ENCODE measurements at regions not wholly inside any gene's neighbourhood (a gene's known extent, or its start where the extent isn't known, plus 50 kb on each side); places are given as distances from the start of the nearest gene placed in this dataset.
"Not testable (repeated sequence)": the region's sequence is repeated elsewhere in the genome, so short reads cannot be mapped to it uniquely, and the experiment has no call there.

DNA sequence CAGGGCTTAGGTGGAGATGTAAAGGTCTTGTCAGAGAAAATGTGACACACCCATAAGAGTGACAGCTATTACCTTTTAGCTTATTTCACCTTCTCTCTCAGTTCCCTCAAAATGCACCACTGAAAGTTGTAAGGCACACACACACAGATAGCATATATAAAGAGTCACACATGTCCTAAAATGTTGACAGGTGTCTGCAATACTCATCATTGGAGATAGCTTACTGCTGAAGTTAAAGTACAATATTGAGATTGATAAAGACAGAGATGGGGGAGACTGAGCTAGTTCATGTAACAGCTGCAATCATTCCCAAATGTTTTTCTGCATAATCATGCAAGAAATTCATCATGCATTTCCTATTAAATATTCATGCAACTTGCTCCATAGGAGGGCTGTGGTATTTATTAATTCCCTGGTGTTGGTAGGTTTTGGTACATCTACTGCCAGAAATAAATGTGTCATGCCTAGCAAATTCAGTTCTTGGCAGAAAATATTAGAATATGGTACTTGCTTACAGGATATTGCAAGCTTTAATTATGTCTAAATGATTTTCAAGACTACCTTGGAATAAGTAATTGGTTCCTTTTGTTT, 118.8 kb upstream of the RBMS1 start:
- Histone ChIP-seq H3K36me3 (ENCODE audit: control insufficient read depth, insufficient read depth, low read length, severe bottlenecking) (no peaks in the 10 kb centered on the region), H3K9me3 (ENCODE audit: control insufficient read depth, low read length) (peaks cover 13% of the 10 kb centered on the region), H3K4me1 (ENCODE audit: control insufficient read depth, insufficient read depth, low read length) (peaks cover 47% of the 10 kb centered on the region), H3K27me3 (replicated peaks; ENCODE audit: control insufficient read depth, insufficient read depth, low read length) (no peaks in the 10 kb centered on the region), H3K4me3 (ENCODE audit: low read length) (no peak overlapping the region), H3K9ac (ENCODE audit: low read length) (no peak overlapping the region)
- DNase-seq (ENCODE audit: low read depth): no peak

DNA sequence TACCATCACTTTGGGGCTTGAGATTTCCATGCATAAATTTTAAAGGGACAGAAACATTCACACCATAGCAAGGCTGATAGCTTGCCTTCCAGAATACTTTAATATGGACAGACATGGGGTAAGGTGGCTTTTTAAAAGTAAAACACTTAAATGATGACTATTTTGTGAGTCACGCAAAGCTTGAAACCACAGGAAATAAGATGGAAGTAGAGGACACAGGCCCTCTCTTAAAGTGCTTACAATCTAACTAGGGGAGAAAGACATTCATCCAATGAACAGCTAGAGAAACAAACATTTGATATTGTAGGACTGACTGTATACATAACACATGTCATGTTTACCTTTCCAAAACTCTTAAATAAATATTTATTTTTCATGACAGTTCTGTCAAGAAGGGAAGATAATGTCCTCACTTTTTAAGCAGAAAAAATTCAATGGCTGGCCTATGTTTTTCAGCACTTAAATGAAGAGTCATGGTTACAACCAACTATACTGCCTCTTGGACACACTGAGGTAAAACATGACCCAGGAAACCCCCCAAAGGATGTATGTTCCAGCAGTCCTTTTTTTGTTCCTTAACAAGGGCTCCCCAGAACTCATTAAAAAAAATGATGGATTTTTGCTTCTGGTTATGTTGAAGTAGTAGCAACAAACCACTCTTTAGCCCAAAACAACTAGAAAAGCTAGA, 120.0 kb upstream of the RBMS1 start:
- H3K9ac ChIP-seq (ENCODE audit: low read length): no peak overlapping the region
- peak; percentile 34 for DNase-seq (ENCODE audit: low read depth)
- H3K36me3 ChIP-seq (ENCODE audit: control insufficient read depth, insufficient read depth, low read length, severe bottlenecking): no peaks in the 10 kb centered on the region
- H3K9me3 ChIP-seq (ENCODE audit: control insufficient read depth, low read length): peaks cover 13% of the 10 kb centered on the region
- H3K4me1 ChIP-seq (ENCODE audit: control insufficient read depth, insufficient read depth, low read length): peaks cover 45% of the 10 kb centered on the region
- H3K4me3 ChIP-seq (ENCODE audit: low read length): peak overlapping the region; percentile 21
- H3K27me3 ChIP-seq (replicated peaks; ENCODE audit: control insufficient read depth, insufficient read depth, low read length): no peaks in the 10 kb centered on the region

DNA sequence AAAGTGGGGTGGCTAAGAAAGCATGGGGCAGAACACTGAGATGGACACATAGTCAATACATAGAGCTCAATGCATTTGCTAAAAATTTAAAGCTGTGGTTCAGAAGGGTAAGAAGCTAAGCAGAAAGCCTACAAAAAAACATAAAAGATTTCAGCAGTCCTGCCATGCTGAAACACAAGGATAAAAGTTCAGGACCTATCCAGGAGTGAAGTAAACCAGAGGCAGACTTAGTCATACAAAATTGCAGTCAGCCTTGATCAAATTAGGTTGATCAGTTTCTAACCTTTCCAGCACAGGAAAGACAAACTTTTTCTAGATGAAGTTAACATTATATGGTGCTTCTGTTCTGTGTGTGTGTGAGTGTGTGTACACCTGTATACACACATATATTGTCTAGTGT, 120.8 kb upstream of the RBMS1 start:
- Histone ChIP-seq H3K4me3 (ENCODE audit: low read length) (no peak overlapping the region), H3K36me3 (ENCODE audit: control insufficient read depth, insufficient read depth, low read length, severe bottlenecking) (no peaks in the 10 kb centered on the region), H3K9ac (ENCODE audit: low read length) (no peak overlapping the region), H3K9me3 (ENCODE audit: control insufficient read depth, low read length) (peaks cover 13% of the 10 kb centered on the region), H3K27me3 (replicated peaks; ENCODE audit: control insufficient read depth, insufficient read depth, low read length) (no peaks in the 10 kb centered on the region), H3K4me1 (ENCODE audit: control insufficient read depth, insufficient read depth, low read length) (peaks cover 37% of the 10 kb centered on the region)
- DNase-seq (ENCODE audit: low read depth): no peak

DNA sequence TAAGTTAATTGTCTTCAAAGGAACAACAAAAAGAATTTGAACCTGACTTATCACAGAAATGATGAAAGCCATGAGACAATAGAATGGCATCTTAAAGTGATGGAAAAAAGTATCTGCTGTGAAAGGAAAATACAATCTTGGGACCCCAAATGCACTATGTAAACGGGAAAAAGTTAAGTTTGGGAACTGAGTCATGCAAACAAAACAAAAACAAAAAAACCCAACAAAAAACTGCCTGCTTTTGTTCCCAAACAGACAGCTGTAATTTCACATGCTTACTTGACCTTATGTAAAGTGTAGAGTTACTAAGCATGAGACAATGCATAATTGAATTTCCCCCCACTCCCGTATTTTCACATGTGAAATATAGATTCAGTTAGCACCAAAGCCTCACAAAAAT, 122.1 kb upstream of the RBMS1 start:
- no peak overlapping the region for H3K9ac ChIP-seq (ENCODE audit: low read length)
- H3K4me1 ChIP-seq (ENCODE audit: control insufficient read depth, insufficient read depth, low read length): peaks cover 33% of the 10 kb centered on the region
- DNase-seq (ENCODE audit: low read depth): no peak
- no peaks in the 10 kb centered on the region for H3K27me3 ChIP-seq (replicated peaks; ENCODE audit: control insufficient read depth, insufficient read depth, low read length)
- peaks cover 13% of the 10 kb centered on the region for H3K9me3 ChIP-seq (ENCODE audit: control insufficient read depth, low read length)
- no peaks in the 10 kb centered on the region for H3K36me3 ChIP-seq (ENCODE audit: control insufficient read depth, insufficient read depth, low read length, severe bottlenecking)
- H3K4me3 ChIP-seq (ENCODE audit: low read length): no peak overlapping the region

DNA sequence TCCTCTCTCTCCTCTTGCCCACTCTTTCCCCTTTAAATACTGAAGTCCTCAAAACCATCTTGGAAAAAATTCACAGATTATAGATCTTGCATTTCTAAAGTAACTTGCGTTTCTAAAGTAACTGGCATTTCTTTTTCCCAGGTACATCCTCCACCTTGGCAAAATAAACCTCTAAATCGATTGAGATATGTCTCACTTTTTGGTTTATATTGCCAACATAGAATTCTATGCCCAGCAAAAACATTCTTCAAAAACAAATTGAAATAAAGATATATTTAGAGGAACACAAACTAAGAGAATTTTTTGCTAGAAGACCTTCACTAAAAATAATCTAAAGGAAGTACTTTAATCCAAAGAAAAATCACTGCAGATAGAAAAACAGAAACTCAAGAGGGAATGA, 122.5 kb upstream of the RBMS1 start:
- no peak for DNase-seq (ENCODE audit: low read depth)
- no peaks in the 10 kb centered on the region for H3K27me3 ChIP-seq (replicated peaks; ENCODE audit: control insufficient read depth, insufficient read depth, low read length)
- no peak overlapping the region for H3K9ac ChIP-seq (ENCODE audit: low read length)
- H3K4me3 ChIP-seq (ENCODE audit: low read length): no peak overlapping the region
- H3K4me1 ChIP-seq (ENCODE audit: control insufficient read depth, insufficient read depth, low read length): peaks cover 30% of the 10 kb centered on the region
- H3K36me3 ChIP-seq (ENCODE audit: control insufficient read depth, insufficient read depth, low read length, severe bottlenecking): no peaks in the 10 kb centered on the region
- H3K9me3 ChIP-seq (ENCODE audit: control insufficient read depth, low read length): peaks cover 13% of the 10 kb centered on the region

DNA sequence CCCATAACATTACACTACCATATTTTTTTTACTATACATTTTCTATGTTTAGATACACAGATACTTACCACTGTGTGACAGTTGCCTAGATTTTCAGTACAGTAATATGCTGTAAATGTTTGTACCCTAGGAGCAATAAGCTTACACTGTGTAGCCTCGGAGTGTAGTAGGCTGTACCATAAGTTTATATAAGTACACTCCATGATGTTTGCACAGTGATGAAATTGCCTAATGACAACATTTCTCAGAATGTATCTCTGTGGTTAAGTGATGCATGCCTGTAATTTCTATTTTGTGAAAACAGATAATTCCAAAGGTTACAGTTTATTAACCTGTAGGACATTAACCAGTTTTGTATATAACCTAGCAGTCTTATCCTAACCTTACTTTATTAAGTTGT, 128.1 kb upstream of the RBMS1 start:
- no peak for DNase-seq (ENCODE audit: low read depth)
- Histone ChIP-seq H3K27me3 (replicated peaks; ENCODE audit: control insufficient read depth, insufficient read depth, low read length) (no peaks in the 10 kb centered on the region), H3K4me1 (ENCODE audit: control insufficient read depth, insufficient read depth, low read length) (no peaks in the 10 kb centered on the region), H3K9me3 (ENCODE audit: control insufficient read depth, low read length) (no peaks in the 10 kb centered on the region), H3K36me3 (ENCODE audit: control insufficient read depth, insufficient read depth, low read length, severe bottlenecking) (no peaks in the 10 kb centered on the region), H3K9ac (ENCODE audit: low read length) (no peak overlapping the region), H3K4me3 (ENCODE audit: low read length) (no peak overlapping the region)

DNA sequence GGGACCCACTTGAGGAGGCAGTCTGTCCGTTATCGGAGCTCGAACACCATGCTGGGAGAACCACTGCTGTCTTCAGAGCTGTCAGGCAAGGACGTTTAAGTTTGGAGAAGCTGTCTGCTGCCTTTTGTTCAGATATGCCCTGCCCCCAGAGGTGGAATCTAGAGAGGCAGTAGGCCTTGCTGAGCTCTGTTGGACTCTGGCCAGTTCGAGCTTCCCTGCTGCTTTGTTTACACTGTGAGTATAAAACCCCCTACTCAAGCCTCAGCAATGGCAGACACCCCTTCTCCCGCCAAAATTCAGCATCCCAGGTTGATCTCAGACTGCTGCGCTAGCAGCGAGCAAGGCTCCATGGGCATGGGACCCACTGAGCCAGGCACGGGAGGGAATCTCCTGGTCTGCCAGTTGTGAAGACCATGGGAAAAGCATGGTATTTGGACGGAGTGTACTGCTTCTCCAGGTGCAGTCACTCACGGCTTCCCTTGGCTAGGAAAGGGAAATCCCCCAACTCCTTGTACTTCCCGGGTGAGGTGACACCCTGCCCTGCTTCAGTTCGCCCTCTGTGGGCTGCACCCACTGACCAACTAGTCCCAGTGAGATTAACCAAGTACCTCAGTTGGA, 134.5 kb upstream of the RBMS1 start:
- peaks cover 12% of the 10 kb centered on the region for H3K4me1 ChIP-seq (ENCODE audit: control insufficient read depth, insufficient read depth, low read length)
- DNase-seq (ENCODE audit: low read depth); H3K27me3 ChIP-seq (replicated peaks; ENCODE audit: control insufficient read depth, insufficient read depth, low read length); H3K9me3 ChIP-seq (ENCODE audit: control insufficient read depth, low read length); H3K4me3 ChIP-seq (ENCODE audit: low read length); H3K9ac ChIP-seq (ENCODE audit: low read length); H3K36me3 ChIP-seq (ENCODE audit: control insufficient read depth, insufficient read depth, low read length, severe bottlenecking): not testable (repeated sequence)

DNA sequence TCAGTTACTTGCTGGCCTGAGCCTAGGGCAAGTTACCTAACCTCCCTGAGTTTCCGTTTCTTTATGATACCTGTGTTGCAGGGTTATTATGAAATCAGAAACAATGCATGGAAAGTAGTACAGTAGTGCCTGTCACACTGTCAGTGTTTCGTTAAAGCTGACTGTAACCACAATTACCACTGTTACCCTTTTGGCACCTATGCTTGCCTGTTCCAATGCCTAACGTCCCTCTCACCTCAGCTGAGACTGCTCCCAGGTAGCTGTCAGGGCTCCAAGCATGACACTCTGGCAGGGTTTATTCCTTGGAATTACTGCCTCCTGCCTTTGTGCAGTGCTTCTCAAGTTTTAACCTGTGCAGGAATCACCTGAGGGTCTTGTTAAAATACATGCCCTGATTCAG, 135.2 kb upstream of the RBMS1 start:
- no peak for DNase-seq (ENCODE audit: low read depth)
- H3K4me1 ChIP-seq (ENCODE audit: control insufficient read depth, insufficient read depth, low read length): peaks cover 12% of the 10 kb centered on the region
- no peaks in the 10 kb centered on the region for H3K9me3 ChIP-seq (ENCODE audit: control insufficient read depth, low read length)
- no peak overlapping the region for H3K4me3 ChIP-seq (ENCODE audit: low read length)
- H3K9ac ChIP-seq (ENCODE audit: low read length): no peak overlapping the region
- H3K36me3 ChIP-seq (ENCODE audit: control insufficient read depth, insufficient read depth, low read length, severe bottlenecking): no peaks in the 10 kb centered on the region
- no peaks in the 10 kb centered on the region for H3K27me3 ChIP-seq (replicated peaks; ENCODE audit: control insufficient read depth, insufficient read depth, low read length)

DNA sequence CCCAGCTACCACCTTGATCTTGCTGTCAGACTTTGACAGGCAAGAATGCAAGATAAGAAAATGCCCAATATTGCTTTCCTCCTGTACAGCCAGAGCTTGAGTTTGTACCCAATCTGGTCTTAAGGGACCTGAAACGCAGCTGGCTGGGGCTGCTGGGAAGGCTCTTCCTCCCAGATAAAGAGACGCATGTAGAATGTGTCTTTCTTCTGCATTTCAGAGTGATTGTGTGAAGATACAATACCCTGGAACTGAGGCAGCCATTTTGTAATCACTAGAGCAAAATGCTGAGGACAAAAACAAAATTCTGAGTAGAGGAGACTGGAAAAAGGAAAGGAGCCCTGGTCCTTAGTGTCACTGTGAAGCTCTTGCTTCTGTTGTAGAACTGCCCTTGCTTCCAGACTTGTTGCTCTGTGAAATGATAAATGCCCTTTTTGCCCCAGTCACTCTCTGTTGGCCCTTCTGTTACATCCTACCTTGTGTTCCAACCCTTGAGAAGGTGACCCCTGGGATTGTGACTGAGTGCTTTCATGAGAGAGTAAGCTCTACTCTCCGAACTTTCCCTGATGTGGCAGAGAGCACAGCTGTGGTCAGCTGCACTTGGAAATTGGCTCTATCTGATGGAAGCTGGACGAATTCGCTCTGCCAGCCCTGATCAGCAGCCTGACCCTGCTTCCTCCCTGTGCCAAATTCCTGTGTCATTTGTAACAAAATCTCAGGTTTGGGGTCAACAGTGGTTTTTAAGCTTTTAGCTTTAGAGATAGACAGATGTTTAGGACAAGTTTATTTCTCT, 137.4 kb upstream of the RBMS1 start:
- DNase-seq (ENCODE audit: low read depth): no peak
- no peaks in the 10 kb centered on the region for H3K9me3 ChIP-seq (ENCODE audit: control insufficient read depth, low read length)
- peaks cover 26% of the 10 kb centered on the region for H3K4me1 ChIP-seq (ENCODE audit: control insufficient read depth, insufficient read depth, low read length)
- no peaks in the 10 kb centered on the region for H3K27me3 ChIP-seq (replicated peaks; ENCODE audit: control insufficient read depth, insufficient read depth, low read length)
- H3K36me3 ChIP-seq (ENCODE audit: control insufficient read depth, insufficient read depth, low read length, severe bottlenecking): no peaks in the 10 kb centered on the region
- no peak overlapping the region for H3K9ac ChIP-seq (ENCODE audit: low read length)
- H3K4me3 ChIP-seq (ENCODE audit: low read length): no peak overlapping the region

DNA sequence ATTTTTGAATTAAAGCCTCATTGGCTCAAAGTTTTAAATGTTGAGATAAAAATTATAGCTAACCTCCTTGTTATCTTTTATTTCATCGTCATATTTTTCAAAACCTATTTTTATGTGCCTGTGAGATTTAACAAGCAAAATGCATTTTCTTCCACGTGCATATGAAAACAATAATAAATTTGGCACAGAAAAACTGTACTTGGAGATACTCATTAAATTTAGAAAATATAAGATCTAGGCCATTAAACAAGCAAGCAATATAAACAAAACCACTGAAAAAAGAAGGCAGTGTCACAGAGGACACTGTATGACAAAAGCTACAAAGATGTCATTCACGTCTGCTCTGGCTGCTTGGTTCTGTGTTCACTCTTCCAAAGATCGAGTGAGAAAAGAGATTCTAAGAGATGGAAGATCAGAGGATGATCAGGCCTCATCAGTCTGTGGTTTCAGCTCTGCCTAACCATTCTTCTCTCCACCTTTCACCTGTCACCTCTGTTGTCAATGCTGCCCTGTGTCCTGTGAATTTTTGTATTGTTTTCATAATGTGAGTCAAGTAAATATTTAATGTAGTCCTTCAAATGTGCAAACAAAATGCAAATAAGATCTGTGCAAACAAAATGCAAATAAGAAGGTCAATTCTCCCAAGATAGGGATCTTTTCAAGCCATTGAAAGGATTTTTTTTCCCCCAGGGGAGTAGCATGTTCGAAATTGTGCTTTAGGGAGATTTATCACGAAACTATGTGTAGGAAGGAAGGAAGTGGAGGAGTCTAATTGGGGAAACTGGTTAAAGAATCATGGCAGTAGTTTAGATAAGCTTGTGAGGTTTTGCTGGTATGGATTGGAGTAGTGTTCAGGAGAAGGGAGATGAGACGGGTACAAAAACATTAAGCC, 138.7 kb upstream of the RBMS1 start:
- no peaks in the 10 kb centered on the region for H3K36me3 ChIP-seq (ENCODE audit: control insufficient read depth, insufficient read depth, low read length, severe bottlenecking)
- no peaks in the 10 kb centered on the region for H3K27me3 ChIP-seq (replicated peaks; ENCODE audit: control insufficient read depth, insufficient read depth, low read length)
- no peaks in the 10 kb centered on the region for H3K9me3 ChIP-seq (ENCODE audit: control insufficient read depth, low read length)
- H3K4me3 ChIP-seq (ENCODE audit: low read length): no peak overlapping the region
- no peak for DNase-seq (ENCODE audit: low read depth)
- peaks cover 26% of the 10 kb centered on the region for H3K4me1 ChIP-seq (ENCODE audit: control insufficient read depth, insufficient read depth, low read length)
- H3K9ac ChIP-seq (ENCODE audit: low read length): no peak overlapping the region
